HG03469 (cell line): ENCODE measurements at regions not wholly inside any gene's neighbourhood (a gene's known extent, or its start where the extent isn't known, plus 50 kb on each side); places are given as distances from the start of the nearest gene placed in this dataset.
"Not testable (repeated sequence)": the region's sequence is repeated elsewhere in the genome, so short reads cannot be mapped to it uniquely, and the experiment has no call there.

Experiments used
- ATAC-seq: cut with Tn5 transposase; IDR thresholded peaks from one replicate; pipeline ENCODE4 v1.9.1; 2021; ENCODE audit warnings: mild to moderate bottlenecking, moderate library complexity, moderate number of reproducible peaks; ENCODE audit not compliant: unreplicated experiment

GRCh38 chr5:100398815-100399214 is 136.4 kb upstream of the FAM174A start:
- not testable (repeated sequence) for ATAC-seq

GRCh38 chr5:100379254-100379858 is 155.8 kb upstream of the FAM174A start:
- ATAC-seq: not testable (repeated sequence)

DNA sequence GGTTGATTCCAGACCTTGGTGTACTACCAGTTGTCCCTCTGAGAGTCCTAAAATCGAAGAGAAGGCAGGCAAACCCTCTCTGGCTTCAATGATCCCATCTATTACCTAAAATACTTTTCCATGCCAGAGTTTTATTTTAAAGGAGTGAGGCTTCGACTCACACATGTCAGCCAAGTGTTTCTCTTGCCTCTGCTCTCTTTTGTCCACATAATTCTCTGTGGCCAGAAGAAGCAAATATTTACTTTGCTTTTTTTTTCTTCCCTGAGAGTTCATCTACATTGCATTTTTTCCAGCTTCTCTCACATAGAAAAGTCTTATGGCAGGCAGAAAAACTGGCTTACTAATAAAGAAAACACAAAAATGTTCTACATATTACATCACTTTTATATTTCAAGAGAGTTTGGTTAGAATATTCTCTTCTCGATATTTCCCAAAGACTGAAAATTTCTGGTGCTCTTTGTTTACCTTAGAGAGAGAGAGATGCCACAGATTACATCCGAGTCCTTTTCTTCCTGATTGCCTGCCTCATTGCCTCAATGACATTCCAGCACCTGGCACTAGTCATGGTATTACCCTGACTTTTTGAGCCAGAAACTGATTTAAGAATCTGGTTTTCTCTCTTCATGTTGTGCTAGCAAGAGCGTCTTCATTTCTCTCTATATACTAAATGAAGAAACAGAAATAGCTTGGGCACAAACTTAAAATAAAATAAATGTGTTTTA is 170.3 kb upstream of the FAM174A start:
- ATAC-seq: not testable (repeated sequence)

- not testable (repeated sequence) for ATAC-seq
Observed at GRCh38 chr5:100364343-100364742, 170.8 kb upstream of the FAM174A start.

- not testable (repeated sequence) for ATAC-seq
Observed at GRCh38 chr5:100359998-100360397, 175.2 kb upstream of the FAM174A start.

GRCh38 chr5:100346269-100346668 is 188.9 kb upstream of the FAM174A start:
- ATAC-seq: not testable (repeated sequence)

- not testable (repeated sequence) for ATAC-seq
Observed at GRCh38 chr5:100341485-100341884, 193.7 kb upstream of the FAM174A start.

DNA sequence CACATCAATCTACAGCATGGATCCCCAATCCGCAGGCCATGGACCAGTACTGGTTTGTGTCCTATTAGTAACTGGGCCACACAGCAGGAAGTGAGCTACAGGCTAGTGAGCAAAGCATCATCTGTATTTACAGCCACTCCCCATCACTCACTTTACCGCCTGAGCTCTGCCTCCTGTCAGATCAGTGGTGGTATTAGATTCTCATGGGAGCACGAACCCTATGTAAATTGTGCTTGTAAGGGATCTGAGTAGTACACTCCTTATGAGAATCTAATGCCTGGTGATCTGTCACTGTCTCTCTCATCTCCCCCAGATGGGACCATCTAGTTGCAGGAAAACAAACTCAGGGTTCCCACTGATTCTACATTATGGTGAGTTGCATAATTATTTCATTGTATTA is 212.7 kb upstream of the FAM174A start:
- ATAC-seq: no peak

DNA sequence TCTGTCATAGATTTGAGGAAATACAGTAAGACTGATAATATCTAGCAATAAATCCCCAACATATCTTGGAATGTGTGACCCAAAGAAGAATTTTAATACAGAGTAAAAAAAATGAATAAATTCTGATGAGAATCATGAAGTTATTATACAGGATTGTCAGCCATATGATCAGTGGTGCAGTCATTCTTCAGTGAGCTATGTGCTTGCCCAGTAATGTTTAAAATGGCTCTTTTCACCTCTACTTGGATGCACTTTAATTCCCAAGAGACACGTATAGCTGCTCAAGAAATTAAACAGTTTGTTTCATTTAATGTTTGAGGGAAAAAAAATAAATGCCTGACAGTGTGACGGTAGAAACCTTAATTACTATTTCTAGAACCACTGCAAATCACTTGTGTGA is 215.3 kb upstream of the FAM174A start:
- ATAC-seq: no peak

DNA sequence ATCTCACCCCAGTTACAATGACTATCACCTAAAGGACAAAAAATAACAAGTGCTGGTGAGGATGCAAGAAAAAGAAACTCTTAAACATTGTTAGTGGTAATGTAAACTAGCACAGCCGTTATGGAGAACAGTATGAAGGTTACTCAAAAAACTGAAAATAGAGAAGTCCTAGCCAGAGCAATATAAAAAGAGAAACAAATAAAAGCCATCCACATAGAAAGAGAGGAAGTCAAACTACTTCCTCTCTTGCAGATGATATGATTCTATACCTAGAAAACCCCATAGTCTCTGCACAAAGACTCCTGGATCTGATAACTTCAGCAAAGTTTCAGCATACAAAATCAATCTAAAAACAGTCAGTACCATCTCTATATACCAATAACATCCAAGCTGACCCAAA is 221.5 kb upstream of the FAM174A start:
- no peak for ATAC-seq

DNA sequence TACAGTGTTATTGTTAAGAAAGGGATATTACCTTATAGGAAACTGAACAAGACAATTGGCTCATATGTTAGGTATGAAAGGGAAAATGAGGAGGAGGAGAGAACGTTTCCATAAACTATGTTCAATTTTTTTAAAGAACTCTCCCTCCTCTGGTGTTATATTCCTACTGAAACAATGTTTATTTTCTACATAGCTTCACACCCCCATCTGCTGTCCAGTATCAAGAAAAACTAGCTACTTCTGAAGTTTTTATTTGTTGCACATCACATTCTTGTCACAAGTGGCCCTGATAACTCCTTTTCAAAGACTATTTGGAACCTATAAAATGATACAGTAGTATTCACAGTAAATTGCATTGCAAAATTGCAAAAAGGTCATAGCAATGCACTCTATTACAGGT is 223.4 kb upstream of the FAM174A start:
- no peak for ATAC-seq

GRCh38 chr5:100306000-100306399 is 229.2 kb upstream of the FAM174A start:
- no peak for ATAC-seq

DNA sequence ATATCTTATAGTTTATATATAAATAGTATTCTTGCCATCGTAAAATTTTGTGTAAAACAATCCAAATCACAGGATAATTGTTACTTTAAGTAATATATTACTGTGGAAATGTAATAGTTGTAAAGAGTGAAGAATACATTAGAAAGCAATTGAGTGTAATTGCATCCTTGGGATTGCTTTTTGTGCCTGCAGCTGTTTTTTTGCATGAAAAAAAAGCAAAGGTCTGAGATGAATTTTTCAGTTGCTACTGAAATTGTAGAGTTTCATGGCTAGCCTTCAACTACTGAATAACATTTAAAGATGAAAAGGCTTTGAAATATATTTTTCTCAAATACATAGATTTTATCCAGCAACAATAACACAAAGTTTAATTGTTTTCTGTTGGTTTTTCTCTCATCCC is 232.0 kb upstream of the FAM174A start:
- no peak for ATAC-seq

- no peak for ATAC-seq
Observed at GRCh38 chr5:100299261-100299660, 235.9 kb upstream of the FAM174A start.

- ATAC-seq: no peak
Observed at GRCh38 chr5:100276071-100276470, 259.1 kb upstream of the FAM174A start.

DNA sequence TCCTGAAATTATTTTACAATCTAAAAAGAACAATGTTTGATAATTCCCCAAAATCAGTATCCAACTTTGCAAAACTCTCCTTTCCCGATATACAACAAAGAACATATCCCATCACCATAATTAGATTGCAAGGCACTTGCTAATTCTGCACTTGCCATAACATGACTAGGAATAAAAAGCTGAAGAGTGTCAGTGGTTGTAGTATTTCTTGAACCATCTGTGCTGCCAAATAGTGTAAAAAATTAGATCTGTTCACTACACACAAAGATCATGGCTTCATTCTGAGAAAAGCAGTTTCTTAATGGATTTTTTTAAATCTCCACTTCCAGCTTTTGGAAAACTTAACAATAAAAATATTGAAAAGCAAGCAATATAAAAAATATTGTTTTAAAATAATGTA is 259.5 kb upstream of the FAM174A start:
- ATAC-seq: no peak

DNA sequence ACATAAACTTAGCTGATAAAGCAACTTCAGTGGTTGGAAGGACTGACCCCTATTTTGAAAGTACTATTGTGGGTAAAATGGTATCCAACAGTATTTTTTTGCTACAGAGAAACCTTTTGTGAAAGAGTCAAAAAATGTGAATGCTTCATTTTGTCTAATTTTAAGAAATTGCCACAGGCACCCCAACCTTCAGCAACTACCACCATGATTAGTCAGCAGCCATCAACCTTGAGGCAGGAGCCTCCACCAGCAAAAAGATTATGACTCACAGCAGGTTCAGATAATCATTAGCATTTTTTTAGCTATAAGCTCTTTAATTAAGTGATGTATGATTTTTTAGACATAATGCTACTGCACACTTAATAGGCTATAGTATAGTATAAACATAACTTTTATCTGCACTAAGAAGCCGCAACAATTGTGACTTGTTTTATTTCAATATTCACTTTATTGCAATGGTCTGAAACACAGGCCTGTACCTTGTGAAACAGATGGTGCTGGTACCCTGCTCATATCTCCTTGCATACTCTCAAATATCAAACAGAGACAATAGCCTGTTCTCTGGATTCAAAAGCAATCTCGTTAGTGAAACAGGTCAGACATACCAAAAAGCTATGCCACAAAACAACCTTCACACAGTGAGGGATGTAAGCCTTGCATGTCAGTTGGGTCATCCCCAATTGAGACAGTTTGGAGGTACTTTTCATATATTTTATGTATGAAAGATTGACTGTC is 261.2 kb upstream of the FAM174A start:
- no peak for ATAC-seq

GRCh38 chr5:100270023-100270771 is 265.0 kb upstream of the FAM174A start:
- ATAC-seq: peak; percentile 36

DNA sequence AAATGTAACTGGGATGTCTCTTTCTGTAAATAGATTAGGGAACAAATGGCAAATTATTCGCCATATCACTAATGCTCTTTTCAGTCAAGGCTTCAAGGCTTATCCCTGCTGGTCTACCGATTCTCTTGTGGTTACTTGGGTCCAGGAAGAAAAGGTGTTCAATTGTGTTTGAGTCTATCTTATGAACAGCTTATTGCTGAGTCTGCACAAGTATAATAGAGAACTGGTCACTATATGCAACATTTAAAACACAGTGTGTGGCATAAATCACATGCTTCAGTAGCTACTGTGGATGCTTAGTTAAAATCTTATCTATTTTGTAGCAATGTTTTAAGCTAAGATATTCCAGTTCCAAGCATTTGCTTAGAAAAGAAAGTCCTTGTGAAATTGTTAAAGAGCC is 274.2 kb upstream of the FAM174A start:
- ATAC-seq: no peak

- ATAC-seq: no peak
Observed at GRCh38 chr5:100252944-100253343, 282.2 kb upstream of the FAM174A start.

DNA sequence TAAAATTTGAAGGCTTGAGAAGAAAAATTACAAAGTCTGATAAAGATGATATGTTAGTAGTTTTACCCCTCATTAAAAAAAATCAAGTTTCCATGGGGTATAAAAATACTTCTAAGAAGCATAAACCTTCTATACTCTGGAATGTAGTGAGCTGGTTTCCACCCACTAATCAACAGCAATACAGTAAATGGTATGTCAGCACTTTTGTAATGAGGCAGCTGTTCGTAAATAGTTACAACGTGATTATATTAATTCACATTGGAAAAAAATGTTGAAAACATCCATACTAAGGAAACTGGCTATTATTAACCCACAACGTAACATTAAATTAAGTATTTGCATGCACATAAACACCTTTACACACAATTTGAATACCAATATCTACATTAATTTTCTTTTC is 283.1 kb upstream of the FAM174A start:
- no peak for ATAC-seq
